HG02981 (cell line): ENCODE measurements at regions not wholly inside any gene's neighbourhood (a gene's known extent, or its start where the extent isn't known, plus 50 kb on each side); places are given as distances from the start of the nearest gene placed in this dataset.
"Not testable (repeated sequence)": the region's sequence is repeated elsewhere in the genome, so short reads cannot be mapped to it uniquely, and the experiment has no call there.

ENCODE experiments used
- ATAC-seq: cut with Tn5 transposase; IDR thresholded peaks from one replicate; pipeline ENCODE4 v1.9.1; 2021; ENCODE audit warnings: mild to moderate bottlenecking, moderate library complexity; ENCODE audit not compliant: unreplicated experiment

DNA sequence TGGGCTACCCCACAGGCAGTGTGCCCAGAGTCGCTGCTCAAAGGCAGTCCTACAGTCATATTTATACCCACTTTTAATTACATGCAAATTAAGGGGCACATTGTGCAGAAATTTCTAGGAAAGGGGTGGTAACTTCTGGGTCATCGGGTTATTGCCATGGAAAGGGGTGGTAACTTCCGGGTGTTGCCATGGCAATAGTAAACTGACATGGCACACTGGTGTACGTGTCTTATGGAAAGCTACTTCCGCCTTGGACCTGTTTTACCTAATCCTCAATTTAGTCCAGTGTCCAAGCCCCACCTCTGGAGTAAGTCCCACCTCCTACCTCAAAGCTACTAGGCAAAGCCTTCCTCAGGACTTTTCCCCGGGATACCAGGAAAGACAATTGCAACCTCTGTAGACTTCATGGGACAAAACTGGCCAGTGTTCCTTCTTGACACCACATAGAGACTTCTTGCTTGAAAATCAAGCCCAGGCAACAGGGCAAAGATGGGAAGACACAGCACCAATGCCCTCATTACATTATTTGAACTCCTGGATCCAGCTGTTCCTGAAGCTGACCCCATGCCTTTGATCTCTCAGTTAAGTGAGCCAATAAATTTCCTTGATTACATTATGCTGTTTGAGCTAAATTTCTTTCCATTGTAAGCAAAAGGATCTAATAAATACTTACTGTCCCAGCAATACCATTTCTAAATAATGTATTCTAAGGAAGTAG, 63.3 kb upstream of the AGAP1 start:
- no peak for ATAC-seq

GRCh38 chr2:235432741-235433520, 60.9 kb upstream of the AGAP1 start:
- ATAC-seq, result no peak

DNA sequence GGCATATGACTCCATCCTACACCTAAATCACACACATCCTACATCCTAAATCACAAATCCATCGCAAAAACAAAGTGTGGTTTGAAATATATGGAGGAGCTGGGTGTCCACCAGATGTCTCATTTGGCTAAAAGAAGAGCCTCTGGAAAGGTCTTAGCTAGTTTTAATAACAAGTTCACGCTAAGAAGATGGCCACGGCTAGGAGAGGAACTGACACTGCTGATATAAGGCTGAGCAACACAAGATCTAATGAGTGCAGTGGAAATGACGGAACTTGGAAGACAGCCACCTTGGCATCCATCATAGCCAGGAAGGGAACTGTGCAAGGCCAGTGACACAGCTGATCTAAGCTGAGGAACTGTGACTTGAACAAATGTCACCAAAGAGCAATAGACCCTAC, 60.0 kb upstream of the AGAP1 start:
- ATAC-seq, result no peak

DNA sequence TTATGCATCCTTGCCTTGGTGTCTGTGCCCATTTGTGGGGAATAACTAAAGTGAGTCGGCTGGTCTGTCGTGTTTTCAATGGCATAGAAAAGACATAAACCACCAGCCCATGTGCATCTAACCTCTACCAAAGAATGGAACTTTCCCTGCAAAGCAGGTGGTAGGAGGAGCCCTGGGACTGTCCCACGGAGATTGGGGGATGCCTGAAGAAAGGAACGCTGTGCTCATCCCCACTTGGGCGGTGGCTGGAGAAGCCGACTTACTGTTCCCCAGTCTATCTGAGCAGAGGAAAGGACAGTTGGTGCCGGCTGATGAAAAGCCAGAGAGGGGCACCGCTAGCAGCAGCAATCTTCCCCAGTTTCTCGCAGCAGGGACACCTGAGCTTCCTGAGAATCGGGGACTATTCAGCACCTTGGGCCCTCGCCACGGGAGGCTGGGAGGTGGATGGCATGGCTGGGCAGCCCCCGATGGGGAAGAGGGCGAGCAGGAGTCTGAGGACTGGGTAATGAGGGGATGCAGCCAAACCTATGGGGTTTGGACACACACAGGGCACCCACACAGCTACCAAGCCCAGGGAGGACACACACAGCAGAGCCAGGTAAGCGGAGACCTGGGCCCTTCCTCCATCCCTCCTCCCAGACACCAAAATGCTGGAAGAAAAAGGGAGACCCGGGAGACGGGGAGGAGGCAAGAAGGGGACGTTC, 53.7 kb upstream of the AGAP1 start:
- ATAC-seq, result no peak

DNA sequence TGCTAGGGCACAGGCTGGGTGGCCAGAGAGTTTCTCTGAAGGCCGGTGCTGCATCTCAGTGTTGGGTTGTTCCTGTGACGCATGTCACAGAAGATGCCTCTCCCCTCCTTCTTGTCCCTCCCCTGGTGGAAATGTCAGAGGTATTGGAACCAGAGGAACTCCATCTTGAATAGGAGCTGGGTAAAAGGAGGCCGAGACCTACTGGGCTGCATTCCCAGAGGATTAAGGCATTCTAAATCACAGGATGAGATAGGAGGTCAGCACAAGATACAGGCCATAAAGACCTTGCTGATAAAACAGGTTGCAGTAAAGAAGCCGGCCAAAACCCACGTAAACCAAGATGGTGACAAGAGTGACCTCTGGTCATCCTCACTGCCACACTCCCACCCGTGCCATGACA, 50.3 kb upstream of the AGAP1 start:
- not testable (repeated sequence) for ATAC-seq
